ENCODE measurements at regions not wholly inside any gene's neighbourhood (a gene's known extent, or its start where the extent isn't known, plus 50 kb on each side); places are given as distances from the start of the nearest gene placed in this dataset.

DNA sequence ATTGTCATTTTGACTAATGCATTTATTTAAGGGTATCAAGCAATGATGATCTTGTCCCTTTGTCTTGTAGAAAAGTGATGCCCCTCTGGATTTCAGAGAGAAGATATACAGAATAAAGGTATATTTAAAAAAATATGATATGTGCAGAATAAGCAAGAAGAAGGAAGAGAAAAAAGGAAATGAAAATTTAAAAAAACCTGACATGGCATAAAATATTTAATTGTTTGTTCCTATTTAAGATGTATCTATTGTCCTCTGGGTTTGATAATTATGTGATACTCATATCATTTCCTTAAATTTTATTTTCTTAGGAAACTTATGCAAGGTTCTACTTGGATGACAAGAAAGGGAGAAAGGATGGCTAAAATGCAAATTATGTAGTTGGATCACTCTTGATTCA, 983.7 kb upstream of the CDH6 start:
- Histone ChIP-seq H3K27me3 (ENCODE audit: control insufficient read depth in 3 of 3, insufficient read depth in 3 of 3, low read length in 3 of 3) (no peaks in the 10 kb centered on the region), H3K4me1 (ENCODE audit: control insufficient read depth in 3 of 3, insufficient read depth in 2 of 3, low read depth in 1 of 3, low read length in 2 of 3) (no peaks in the 10 kb centered on the region), H3K36me3 (ENCODE audit: control insufficient read depth in 3 of 3, insufficient read depth in 2 of 3, low read depth in 1 of 3, low read length in 3 of 3) (no peaks in the 10 kb centered on the region), H3K4me3 (ENCODE audit: low read depth in 1 of 3, low read length in 3 of 3) (no peak overlapping the region), H3K9me3 (ENCODE audit: control insufficient read depth in 2 of 2, insufficient read depth in 1 of 2, low read depth in 1 of 2, low read length in 1 of 2) (peaks cover 0 to 2% of the 10 kb centered on the region in 2 donors), H3K27ac (ENCODE audit: low read depth in 1 of 3, low read length in 2 of 3) (no peak overlapping the region)
- FAIRE-seq (no peak), DNase-seq (no peak)

GRCh38 chr5:30197662-30198061, 995.8 kb upstream of the CDH6 start:
- no peak for DNase-seq
- H3K4me3 ChIP-seq (ENCODE audit: low read depth in 1 of 3, low read length in 3 of 3), result no peak overlapping the region
- WGBS, 3 donors, result 85 to 88% (median 86%) methylated on average over 3 of the region's 3 CpGs
- no peaks in the 10 kb centered on the region for H3K27me3 ChIP-seq (ENCODE audit: control insufficient read depth in 3 of 3, insufficient read depth in 3 of 3, low read length in 3 of 3)
- peaks cover 0 to 9% of the 10 kb centered on the region in 2 donors for H3K9me3 ChIP-seq (ENCODE audit: control insufficient read depth in 2 of 2, insufficient read depth in 1 of 2, low read depth in 1 of 2, low read length in 1 of 2)
- H3K4me1 ChIP-seq (ENCODE audit: control insufficient read depth in 3 of 3, insufficient read depth in 2 of 3, low read depth in 1 of 3, low read length in 2 of 3), result no peaks in the 10 kb centered on the region
- no peaks in the 10 kb centered on the region for H3K36me3 ChIP-seq (ENCODE audit: control insufficient read depth in 3 of 3, insufficient read depth in 2 of 3, low read depth in 1 of 3, low read length in 3 of 3)
- no peak overlapping the region for H3K27ac ChIP-seq (ENCODE audit: low read depth in 1 of 3, low read length in 2 of 3)
- no peak for FAIRE-seq

GRCh38 chr5:30195036-30195435, 998.5 kb upstream of the CDH6 start:
- no peak for DNase-seq
- Histone ChIP-seq H3K4me1 (ENCODE audit: control insufficient read depth in 3 of 3, insufficient read depth in 2 of 3, low read depth in 1 of 3, low read length in 2 of 3) (no peaks in the 10 kb centered on the region), H3K4me3 (ENCODE audit: low read depth in 1 of 3, low read length in 3 of 3) (no peak overlapping the region), H3K27me3 (ENCODE audit: control insufficient read depth in 3 of 3, insufficient read depth in 3 of 3, low read length in 3 of 3) (no peaks in the 10 kb centered on the region), H3K9me3 (ENCODE audit: control insufficient read depth in 2 of 2, insufficient read depth in 1 of 2, low read depth in 1 of 2, low read length in 1 of 2) (peaks cover 0 to 4% of the 10 kb centered on the region in 2 donors), H3K36me3 (ENCODE audit: control insufficient read depth in 3 of 3, insufficient read depth in 2 of 3, low read depth in 1 of 3, low read length in 3 of 3) (no peaks in the 10 kb centered on the region), H3K27ac (ENCODE audit: low read depth in 1 of 3, low read length in 2 of 3) (no peak overlapping the region)
- no peak for FAIRE-seq
- 47 to 63% (median 49%) methylated on average over 2 of the region's 2 CpGs for WGBS, 3 donors

DNA sequence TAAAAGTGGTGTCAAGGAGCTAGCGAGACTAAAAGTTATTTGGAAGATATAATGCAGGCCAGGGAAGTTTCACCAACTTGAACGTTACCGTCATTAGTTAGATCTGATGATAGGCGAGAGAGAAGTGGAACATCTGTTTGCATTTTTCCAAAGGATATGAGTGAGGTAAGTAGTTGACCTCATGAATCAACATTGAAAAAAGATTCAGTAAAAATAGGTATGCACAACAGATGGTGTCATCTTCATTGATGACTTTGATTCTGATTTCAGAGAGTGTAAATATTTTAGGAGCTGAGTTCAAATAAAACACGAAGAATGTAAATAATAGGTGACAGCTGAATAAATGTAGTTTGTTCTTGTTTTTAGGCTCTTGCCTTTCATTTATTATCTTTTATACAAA, 998.9 kb upstream of the CDH6 start:
- 51 to 66% (median 65%) methylated on average over 5 of the region's 5 CpGs for WGBS, 3 donors
- Histone ChIP-seq H3K4me1 (ENCODE audit: control insufficient read depth in 3 of 3, insufficient read depth in 2 of 3, low read depth in 1 of 3, low read length in 2 of 3) (no peaks in the 10 kb centered on the region), H3K4me3 (ENCODE audit: low read depth in 1 of 3, low read length in 3 of 3) (no peak overlapping the region), H3K9me3 (ENCODE audit: control insufficient read depth in 2 of 2, insufficient read depth in 1 of 2, low read depth in 1 of 2, low read length in 1 of 2) (peaks cover 0 to 4% of the 10 kb centered on the region in 2 donors), H3K36me3 (ENCODE audit: control insufficient read depth in 3 of 3, insufficient read depth in 2 of 3, low read depth in 1 of 3, low read length in 3 of 3) (no peaks in the 10 kb centered on the region), H3K27ac (ENCODE audit: low read depth in 1 of 3, low read length in 2 of 3) (no peak overlapping the region), H3K27me3 (ENCODE audit: control insufficient read depth in 3 of 3, insufficient read depth in 3 of 3, low read length in 3 of 3) (no peaks in the 10 kb centered on the region)
- DNase-seq, result no peak
- FAIRE-seq, result no peak

DNA sequence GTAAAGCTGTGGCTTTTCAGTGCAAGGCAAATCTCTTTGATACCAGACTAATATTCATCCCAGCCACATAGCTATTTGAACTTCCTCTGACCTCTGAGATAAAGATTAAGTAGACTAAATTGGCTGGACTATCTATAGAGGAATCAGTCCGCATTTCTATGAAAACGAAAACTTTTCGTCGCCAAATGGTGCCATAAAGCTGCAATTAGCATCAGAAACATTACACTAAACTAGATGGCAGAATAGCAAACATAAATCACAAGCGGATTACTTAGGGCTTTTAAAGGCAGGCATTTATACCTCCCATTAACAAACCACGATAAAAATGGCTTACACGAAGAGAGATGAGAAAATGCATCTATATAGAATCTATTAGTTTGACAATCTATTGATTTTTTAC, 1009.7 kb upstream of the CDH6 start:
- 65 to 76% (median 74%) methylated on average over 7 of the region's 7 CpGs for WGBS, 3 donors
- H3K9me3 ChIP-seq (ENCODE audit: control insufficient read depth in 2 of 2, insufficient read depth in 1 of 2, low read depth in 1 of 2, low read length in 1 of 2), result no peaks in the 10 kb centered on the region
- H3K27ac ChIP-seq (ENCODE audit: low read depth in 1 of 3, low read length in 2 of 3), result no peak overlapping the region
- no peaks in the 10 kb centered on the region for H3K27me3 ChIP-seq (ENCODE audit: control insufficient read depth in 3 of 3, insufficient read depth in 3 of 3, low read length in 3 of 3)
- FAIRE-seq, result no peak
- no peak overlapping the region for H3K4me3 ChIP-seq (ENCODE audit: low read depth in 1 of 3, low read length in 3 of 3)
- H3K36me3 ChIP-seq (ENCODE audit: control insufficient read depth in 3 of 3, insufficient read depth in 2 of 3, low read depth in 1 of 3, low read length in 3 of 3), result no peaks in the 10 kb centered on the region
- no peak for DNase-seq
- H3K4me1 ChIP-seq (ENCODE audit: control insufficient read depth in 3 of 3, insufficient read depth in 2 of 3, low read depth in 1 of 3, low read length in 2 of 3), result no peaks in the 10 kb centered on the region

DNA sequence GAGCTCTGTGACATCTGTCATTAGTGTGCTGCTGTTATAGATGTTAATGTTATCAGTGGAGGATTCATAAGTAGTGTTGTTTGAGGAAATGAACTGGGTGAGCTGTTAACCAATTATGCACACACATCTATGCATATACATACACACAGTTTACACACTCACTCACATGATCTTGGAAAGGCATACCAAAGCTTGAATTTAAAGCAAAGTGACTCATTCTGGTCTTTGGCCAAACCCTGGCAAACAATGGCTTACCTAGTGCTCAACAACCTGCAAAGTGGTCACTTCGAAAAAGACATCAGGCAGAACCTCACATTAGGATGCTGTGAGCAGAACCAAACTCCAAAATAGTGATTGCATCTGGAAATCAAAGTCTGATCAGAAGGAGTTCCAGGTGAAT, 1037.3 kb upstream of the CDH6 start:
- WGBS, 3 donors, result 56 to 77% (median 73%) methylated on average over 1 of the region's 1 CpG
- Histone ChIP-seq H3K4me3 (ENCODE audit: low read depth in 1 of 3, low read length in 3 of 3) (no peak overlapping the region), H3K36me3 (ENCODE audit: control insufficient read depth in 3 of 3, insufficient read depth in 2 of 3, low read depth in 1 of 3, low read length in 3 of 3) (no peaks in the 10 kb centered on the region)

GRCh38 chr5:30152431-30152830, 1041.1 kb upstream of the CDH6 start:
- Histone ChIP-seq H3K4me3 (ENCODE audit: low read depth in 1 of 3, low read length in 3 of 3) (no peak overlapping the region), H3K4me1 (ENCODE audit: control insufficient read depth in 3 of 3, insufficient read depth in 2 of 3, low read depth in 1 of 3, low read length in 2 of 3) (no peaks in the 10 kb centered on the region), H3K36me3 (ENCODE audit: control insufficient read depth in 3 of 3, insufficient read depth in 2 of 3, low read depth in 1 of 3, low read length in 3 of 3) (no peaks in the 10 kb centered on the region), H3K27me3 (ENCODE audit: control insufficient read depth in 3 of 3, insufficient read depth in 3 of 3, low read length in 3 of 3) (no peaks in the 10 kb centered on the region), H3K27ac (ENCODE audit: low read depth in 1 of 3, low read length in 2 of 3) (no peak overlapping the region), H3K9me3 (ENCODE audit: control insufficient read depth in 2 of 2, insufficient read depth in 1 of 2, low read depth in 1 of 2, low read length in 1 of 2) (no peaks in the 10 kb centered on the region)
- no peak for FAIRE-seq
- 86 to 93% (median 90%) methylated on average over 1 of the region's 1 CpG for WGBS, 3 donors
- no peak for DNase-seq

More for the DNA sequence above, 1037.3 kb upstream of the CDH6 start:
- FAIRE-seq (no peak), DNase-seq (no peak)
- H3K27ac ChIP-seq (ENCODE audit: low read depth in 1 of 3, low read length in 2 of 3), result no peak overlapping the region
- no peaks in the 10 kb centered on the region for H3K9me3 ChIP-seq (ENCODE audit: control insufficient read depth in 2 of 2, insufficient read depth in 1 of 2, low read depth in 1 of 2, low read length in 1 of 2)
- no peaks in the 10 kb centered on the region for H3K4me1 ChIP-seq (ENCODE audit: control insufficient read depth in 3 of 3, insufficient read depth in 2 of 3, low read depth in 1 of 3, low read length in 2 of 3)
- H3K27me3 ChIP-seq (ENCODE audit: control insufficient read depth in 3 of 3, insufficient read depth in 3 of 3, low read length in 3 of 3), result no peaks in the 10 kb centered on the region

DNA sequence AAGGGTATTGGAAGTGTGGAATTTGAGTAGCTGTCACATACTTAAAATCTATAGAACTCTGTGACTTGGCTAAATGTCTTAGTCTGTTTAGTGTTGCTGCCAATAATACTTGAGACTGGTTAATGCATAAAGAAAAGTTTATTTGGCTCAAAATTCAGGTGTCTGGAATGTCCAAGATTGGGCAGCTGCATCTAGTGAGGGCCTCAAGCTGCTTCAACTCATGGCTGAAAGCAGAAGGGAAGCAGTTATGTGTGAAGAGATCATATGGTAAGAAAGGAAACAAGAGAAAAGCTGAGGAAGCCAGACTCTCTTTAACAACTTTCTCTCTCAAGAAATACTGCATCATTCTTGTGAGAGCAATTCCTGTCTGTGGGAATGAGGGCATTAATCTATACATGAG, 1043.3 kb upstream of the CDH6 start:
- no peaks in the 10 kb centered on the region for H3K4me1 ChIP-seq (ENCODE audit: control insufficient read depth in 3 of 3, insufficient read depth in 2 of 3, low read depth in 1 of 3, low read length in 2 of 3)
- no peak overlapping the region for H3K27ac ChIP-seq (ENCODE audit: low read depth in 1 of 3, low read length in 2 of 3)
- no peaks in the 10 kb centered on the region for H3K27me3 ChIP-seq (ENCODE audit: control insufficient read depth in 3 of 3, insufficient read depth in 3 of 3, low read length in 3 of 3)
- no peak for DNase-seq
- no peak overlapping the region for H3K4me3 ChIP-seq (ENCODE audit: low read depth in 1 of 3, low read length in 3 of 3)
- H3K36me3 ChIP-seq (ENCODE audit: control insufficient read depth in 3 of 3, insufficient read depth in 2 of 3, low read depth in 1 of 3, low read length in 3 of 3), result no peaks in the 10 kb centered on the region
- H3K9me3 ChIP-seq (ENCODE audit: control insufficient read depth in 2 of 2, insufficient read depth in 1 of 2, low read depth in 1 of 2, low read length in 1 of 2), result no peaks in the 10 kb centered on the region
- no peak for FAIRE-seq

- Histone ChIP-seq H3K27ac (ENCODE audit: low read depth in 1 of 3, low read length in 2 of 3) (no peak overlapping the region), H3K9me3 (ENCODE audit: control insufficient read depth in 2 of 2, insufficient read depth in 1 of 2, low read depth in 1 of 2, low read length in 1 of 2) (no peaks in the 10 kb centered on the region), H3K4me3 (ENCODE audit: low read depth in 1 of 3, low read length in 3 of 3) (no peak overlapping the region), H3K4me1 (ENCODE audit: control insufficient read depth in 3 of 3, insufficient read depth in 2 of 3, low read depth in 1 of 3, low read length in 2 of 3) (no peaks in the 10 kb centered on the region), H3K27me3 (ENCODE audit: control insufficient read depth in 3 of 3, insufficient read depth in 3 of 3, low read length in 3 of 3) (no peaks in the 10 kb centered on the region), H3K36me3 (ENCODE audit: control insufficient read depth in 3 of 3, insufficient read depth in 2 of 3, low read depth in 1 of 3, low read length in 3 of 3) (no peaks in the 10 kb centered on the region)
- FAIRE-seq, result no peak
- no peak for DNase-seq
Observed at GRCh38 chr5:30149526-30149925, 1044.0 kb upstream of the CDH6 start.

Data from small intestine (tissue), 7 donors.